HG03095 (cell line): ENCODE measurements at regions not wholly inside any gene's neighbourhood (a gene's known extent, or its start where the extent isn't known, plus 50 kb on each side); places are given as distances from the start of the nearest gene placed in this dataset.

ENCODE experiments used
- ATAC-seq: cut with Tn5 transposase; IDR thresholded peaks from one replicate; pipeline ENCODE4 v1.9.1; 2021; ENCODE audit warnings: moderate library complexity; ENCODE audit not compliant: unreplicated experiment

DNA sequence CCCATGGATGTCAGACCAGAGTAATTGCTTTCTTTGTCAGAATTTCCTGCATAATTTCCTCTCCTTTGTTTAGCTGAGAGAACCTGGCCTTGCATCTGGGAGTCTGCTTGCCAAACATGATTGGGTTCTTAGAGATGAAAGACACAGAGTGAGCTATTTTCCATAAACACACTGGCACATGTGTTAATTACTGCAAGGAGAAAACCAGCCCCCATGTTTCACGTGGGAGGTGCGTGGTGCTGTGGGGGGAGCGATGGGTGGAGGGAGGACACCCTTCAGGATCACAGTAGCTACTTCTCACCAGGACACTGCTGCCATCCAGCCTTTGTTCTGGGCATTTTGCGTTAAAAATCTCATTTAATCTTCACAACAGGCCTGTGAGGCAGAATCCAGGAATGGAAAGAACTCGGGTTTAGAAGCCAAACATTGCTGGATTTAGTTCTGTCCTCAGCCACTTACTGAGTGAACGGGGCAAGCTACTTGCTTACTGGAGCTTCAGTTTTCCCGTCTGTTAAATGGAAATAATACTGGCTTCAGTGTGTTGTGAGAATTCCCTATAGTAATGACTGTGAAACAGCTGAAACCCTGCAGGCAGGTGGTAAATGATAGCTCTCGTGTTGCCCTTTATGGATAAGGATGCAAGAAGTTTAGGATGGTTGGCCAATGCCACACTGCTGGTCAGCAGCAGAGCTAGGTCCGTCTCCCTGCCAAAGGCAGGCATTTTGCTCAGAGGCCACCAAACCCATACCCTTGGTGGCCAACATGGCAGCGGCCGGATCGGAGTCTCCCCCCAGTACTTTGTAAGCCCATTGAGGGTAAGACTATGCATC, 100.1 kb upstream of the ASAP2 start:
- ATAC-seq = no peak

DNA sequence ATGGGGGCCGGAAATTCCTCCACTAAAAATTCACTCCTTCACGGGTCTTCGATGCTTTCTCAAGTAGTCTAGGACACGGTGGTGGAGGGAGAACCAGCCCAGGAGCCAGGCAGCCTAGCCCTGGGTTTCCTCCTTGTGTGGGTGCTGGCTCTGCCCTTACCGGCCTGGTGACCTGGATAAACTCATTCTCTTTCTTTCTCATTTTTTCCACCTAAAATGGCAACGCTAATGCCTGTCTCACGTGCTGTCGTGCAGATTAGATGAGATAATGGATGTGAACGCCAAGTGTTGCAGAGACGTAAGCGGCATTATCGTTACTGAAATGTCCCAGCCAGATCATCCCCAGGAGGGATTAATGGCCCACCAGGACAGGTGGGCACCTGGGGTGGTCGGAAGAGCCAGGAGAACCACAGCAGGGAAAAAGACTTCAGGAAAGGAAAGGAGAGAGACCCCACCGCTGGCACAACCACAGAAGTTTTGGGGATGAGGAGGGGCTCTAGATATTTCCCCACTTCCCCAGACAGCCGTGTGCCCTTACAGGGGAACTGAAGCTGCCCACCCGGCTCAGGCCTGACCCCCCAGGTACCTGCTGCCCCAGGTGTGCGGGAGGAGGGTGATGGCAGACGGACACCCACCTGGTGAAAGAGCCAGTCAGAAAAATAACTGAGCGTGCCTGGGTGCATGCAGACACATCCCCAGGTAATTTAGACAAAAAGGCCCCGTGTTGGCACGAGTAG, 100.8 kb upstream of the ASAP2 start:
- no peak for ATAC-seq

DNA sequence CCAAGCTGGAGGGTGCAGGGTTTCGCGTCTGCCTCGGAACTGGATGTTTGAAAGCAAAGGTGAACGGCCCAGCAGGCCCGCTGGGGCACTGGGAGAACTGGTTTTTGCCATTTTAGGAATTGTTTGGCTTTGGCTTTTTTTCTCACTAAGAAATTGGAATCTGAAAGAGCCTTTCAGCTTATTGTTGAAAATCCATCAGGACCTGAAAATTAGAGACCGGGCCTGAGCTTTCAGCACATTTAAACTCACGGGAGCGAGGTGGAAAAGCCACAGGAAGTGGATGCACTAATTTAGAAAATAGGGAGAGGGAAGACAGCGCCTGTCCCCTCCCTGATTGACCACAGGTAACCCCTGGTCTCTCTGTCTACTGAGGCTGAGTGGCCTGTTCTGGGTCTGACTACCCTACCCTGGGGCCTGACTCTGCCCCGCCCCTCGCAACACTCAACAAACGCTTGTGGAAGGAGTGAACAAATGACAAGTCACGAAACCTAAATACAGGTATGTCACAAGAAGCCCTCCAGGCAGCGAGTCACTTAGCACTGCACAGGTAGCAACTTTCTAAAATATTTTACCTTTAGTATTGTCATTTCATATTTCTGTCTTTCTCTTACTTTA, 100.3 kb upstream of the MBOAT2 start:
- ATAC-seq = no peak

DNA sequence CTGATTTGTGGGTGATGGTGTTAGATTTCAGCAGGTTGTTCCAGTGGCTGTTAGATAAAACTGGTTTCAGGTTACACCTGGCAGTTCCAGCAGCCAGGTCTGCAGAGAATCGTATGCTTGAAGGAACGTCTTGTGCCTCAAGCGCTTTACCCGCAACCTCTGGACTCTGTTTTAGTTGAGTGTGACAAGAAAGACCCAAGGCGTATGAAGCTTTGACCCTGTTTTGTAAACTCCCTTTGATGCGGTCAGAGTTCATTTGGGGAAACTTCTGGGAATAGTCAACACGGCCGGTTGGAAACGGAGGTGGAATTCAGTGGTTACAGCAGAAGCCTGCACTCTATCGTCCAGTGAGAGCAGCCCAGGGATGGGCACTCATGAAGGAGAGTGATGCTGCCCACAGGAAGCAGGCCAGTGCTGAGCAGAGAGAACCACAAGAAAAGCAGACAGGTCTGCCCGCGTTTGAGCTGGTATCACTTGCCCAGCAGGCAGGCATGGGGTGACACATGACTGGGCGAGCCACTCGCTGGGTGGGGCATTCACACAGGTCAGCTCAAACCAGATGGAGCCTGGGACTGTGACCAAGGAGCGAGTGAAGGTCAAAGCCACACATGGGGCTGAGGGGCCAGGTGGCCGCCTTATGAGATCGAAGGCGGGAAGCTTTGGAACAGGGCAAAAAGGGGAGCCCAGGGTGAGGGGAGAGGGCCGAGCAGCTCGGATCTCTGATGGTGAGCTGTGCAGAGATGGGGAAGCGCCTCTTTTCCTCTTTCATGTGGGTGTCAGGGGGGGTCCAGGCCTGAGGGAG, 99.6 kb upstream of the MBOAT2 start:
- ATAC-seq = no peak

DNA sequence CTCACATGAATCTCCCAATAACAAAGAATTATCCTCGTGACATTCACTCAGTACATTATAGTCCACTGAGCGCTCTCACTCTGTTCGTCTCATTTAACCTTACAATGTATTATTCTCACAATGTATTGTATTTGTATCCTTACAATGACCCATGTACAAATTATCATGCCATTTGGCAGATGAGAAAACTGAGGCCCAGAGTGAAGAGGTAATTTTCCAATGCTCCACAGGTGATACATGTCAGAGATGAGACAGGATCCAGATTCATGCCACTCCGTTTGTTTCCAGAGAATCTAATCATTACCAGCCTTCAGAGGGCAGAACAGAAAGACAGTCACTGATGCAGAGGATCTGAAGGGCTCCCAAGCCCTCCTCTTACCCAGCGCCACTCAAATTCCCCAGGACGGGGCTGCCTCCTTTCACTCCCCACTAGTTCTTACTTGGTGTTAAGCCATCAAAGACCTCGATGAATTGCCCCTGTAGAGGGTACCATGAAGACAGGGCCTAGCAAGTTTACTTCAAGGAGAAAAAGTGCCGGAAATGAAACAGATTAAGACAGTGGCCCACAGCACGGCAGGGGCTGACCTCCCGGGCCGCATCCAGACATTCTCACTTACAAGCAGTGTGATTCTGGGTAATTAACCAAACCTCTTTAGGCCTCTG, 98.4 kb upstream of the MBOAT2 start:
- ATAC-seq = no peak

DNA sequence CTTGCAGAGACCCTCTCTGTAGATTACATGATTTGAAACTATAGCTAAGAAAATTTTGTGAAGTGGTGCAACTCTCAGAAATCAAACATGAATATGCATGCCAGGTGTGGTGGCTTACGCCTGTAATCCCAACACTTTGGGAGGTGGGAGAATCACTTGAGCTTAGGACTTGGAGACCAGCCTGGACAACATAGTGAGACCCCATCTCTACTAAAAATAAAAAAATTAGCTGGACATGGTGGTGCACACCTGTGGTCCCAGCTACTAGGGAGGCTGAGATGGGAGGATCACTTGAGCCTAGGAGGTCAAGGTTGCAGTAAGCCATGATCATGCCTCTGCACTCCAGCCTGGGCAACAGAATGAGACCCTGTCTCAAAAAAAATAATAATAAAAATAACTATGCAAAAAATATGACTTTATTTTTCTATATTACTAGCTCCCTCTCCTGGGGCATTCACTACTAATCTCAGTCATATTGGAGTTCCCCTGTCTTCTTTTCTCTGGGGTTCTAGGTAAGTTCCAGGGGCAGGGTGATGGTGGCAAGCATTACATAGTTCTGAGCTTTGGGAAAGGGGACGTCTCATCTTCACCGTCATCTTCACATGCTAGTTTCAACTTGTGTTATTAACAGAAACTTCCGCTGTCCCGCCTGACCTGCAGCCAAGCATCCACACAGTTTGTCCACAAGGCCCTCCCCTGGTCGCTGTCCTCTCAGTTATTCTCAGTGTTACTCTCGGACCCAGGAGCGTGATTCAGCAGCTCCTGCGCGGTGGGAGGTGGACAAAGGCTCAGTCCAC, 96.8 kb upstream of the MBOAT2 start:
- peak; percentile 52 for ATAC-seq

DNA sequence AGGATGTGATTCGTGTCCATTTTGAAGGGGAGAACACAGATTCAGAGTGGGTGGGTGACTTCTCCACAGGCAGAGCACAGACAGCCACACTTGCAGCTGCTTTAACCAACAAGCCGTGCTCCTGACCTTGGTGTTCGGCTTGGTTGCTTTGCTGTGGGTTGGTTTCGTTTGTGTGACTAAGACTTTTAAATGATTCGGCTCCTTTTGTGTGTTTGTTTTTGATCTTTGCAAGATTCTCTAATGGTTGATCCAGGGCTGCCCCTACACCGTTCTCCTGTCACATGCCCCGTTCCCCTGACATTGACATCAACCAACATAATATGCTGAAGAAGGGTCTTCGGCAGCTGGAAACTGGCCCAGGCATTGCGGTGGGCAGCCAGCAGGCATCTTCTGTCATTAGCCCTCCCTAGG, 95.9 kb upstream of the MBOAT2 start:
- ATAC-seq = peak; percentile 77

DNA sequence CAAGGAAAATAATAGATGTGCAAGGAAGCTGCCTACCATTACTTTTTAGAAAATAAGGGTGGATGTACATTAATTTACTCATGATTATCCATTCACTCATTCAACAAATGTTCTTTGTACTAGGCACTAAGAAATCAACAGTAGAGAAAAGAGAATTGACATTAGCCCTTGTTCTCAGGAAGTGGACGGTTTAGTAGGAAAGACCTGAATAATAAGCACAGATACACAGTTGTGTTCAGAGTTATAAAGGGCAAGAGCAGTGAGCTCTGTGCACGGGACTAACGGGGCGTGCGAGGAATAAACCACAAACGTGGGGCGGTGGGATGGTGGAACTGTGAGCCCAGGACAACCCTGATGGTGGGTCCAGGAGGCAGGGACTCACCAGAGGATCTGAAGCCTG, 94.4 kb upstream of the MBOAT2 start:
- no peak for ATAC-seq

DNA sequence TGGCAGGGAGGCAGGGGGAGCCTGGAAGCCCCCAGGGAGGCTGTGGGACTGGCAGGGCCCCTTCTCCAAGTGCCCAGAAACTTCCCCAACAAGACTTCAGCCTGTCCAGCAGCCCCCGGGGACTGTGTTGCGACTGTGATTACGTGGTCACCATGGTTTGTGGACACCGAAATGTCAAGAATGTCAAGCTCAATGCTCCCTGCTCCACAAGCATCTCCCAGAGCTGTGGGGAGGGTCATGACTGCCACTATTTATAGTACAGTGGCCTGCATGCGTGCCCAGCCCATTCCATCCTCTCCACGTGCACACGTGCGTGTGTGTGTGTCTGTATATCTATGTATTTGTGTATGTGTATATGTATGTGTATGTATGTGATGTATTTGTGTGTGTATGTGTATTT, 93.8 kb upstream of the MBOAT2 start:
- ATAC-seq = no peak

DNA sequence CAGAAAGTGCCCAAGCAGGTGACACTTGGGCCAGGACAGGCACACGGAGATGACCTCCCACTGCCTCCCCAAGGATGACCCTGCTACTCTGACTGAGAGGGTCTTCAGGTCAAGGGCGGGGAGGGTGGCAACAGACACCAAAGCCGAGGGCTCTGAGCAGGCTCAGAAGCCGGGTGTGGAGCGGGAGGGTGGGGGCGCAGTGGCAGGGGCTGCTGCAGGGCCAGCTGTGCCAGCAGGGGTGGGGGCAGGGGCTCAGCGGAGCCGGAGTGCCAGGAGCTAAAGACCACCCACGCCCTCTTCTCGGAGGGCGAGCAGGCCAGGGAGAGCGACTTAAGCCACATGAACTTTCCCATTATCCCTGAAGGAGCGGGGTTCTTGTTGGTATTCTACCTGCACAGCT, 93.3 kb upstream of the MBOAT2 start:
- ATAC-seq = no peak

DNA sequence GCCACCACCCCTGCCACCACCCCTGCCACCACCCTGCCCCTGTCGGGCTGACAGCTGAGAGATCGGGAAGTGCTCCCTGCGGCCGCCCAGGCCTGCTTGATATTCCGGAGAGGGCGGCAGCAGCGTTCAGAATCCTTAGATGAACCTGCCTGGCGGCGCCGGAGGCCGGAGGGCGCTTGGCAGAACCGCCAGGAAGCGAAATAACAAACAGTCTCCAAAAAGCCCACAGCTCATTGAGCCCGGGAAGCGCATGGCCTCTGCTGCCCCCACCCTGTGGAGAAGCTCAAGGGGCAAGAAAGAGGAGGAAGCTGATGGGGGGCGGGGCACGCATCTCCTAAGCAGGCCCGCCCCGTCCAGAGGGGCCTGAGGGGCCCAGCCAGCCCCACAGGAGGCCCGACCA, 92.2 kb upstream of the MBOAT2 start:
- no peak for ATAC-seq

DNA sequence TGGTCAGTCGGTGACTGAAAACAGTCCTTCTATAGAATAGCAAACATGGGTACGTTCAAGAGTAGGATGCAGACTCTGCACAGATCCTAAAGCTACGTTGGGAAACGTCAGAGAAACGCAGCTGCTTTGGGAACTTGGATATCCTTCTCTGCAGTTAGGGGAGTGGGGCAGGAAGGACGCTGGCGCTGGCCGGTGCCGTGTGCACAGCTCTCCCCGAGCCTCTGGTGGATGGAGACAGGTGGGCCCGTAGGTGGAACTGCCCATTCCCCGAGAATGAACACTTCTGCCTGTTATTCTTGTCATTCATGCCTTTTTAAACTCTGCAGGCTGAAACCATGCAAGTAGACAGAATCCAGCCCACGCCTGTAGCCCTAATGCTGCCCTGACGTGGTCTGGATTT, 91.7 kb upstream of the MBOAT2 start:
- ATAC-seq = no peak

DNA sequence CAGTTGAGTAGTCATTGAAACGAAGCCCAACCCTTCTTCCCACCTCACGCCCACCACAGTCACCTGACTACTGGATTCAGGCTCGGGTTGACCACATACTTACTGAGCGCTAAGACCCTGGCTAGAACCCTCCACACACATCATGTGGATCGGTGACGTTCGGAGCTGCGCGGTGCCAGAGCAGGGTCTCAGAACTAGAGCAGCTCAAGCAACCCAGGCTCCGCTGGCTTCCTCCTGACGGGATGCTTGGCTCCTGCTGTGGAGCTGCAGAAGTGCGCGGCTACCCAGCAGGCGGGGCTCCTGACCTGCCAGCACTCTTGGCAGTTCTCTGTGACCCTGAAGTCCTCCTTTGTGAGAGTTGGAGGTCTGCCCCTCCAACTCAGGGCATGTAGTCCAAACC, 90.6 kb upstream of the MBOAT2 start:
- no peak for ATAC-seq

DNA sequence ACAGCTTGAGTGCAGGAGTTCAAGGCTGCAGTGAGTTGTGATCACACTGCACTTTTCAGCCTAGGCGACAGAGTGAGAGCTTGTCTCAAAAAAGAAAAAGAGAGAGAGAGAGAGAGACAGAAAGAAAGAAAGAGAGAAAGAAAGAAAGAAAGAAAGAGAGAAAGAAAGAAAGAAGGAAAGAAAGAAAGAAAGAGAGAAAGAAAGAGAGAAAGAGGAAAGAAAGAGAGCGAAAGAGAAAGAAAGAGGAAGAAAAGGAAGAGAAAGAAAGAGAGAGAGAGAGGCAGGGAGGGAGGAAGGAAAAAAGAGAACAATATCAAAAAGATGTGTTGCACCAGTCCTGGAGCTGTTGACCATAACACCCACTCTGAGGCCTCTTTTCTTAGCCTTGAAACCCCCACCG, 89.8 kb upstream of the MBOAT2 start:
- no peak for ATAC-seq

DNA sequence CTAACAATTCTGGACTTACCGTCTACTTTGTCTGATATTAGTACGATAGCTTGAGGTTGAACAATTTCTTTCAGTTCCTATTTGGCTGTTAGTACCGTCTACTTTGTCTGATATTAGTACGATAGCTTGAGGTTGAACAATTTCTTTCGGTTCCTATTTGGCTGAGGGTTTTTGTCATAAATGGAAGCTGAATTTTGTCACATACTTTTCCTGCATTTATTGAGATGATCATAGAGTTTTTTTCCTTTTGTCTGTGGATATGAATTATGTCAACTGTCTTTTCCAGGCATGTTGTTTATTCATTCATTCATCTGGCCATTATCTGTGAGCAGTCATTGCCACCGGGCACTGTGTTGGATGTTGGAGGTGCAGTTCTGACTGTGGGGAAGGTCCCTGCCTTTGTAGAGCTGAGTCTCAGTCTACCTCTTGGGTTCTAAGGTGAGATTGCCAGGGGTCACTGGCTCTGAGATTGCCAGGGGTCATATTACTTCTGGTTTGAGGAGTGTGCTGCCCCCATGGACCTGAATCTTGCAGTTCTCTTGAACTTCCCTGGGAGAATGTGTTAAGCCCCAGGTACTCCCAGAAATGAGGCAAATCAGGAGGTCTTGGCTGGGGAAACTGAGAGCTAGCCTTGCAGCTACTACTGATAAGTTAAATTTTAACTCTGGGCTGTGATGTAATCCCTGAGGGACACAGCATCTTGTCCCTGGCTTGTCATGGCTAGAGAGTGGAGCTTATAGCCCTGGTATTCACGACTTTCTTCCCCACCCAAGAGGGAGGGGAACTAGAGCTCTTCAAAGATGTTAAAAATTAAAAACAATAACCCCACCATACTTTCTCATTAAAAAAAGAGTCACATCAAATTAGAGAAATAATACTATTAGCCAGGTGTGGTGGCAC, 89.1 kb upstream of the MBOAT2 start:
- ATAC-seq = peak; percentile 88

DNA sequence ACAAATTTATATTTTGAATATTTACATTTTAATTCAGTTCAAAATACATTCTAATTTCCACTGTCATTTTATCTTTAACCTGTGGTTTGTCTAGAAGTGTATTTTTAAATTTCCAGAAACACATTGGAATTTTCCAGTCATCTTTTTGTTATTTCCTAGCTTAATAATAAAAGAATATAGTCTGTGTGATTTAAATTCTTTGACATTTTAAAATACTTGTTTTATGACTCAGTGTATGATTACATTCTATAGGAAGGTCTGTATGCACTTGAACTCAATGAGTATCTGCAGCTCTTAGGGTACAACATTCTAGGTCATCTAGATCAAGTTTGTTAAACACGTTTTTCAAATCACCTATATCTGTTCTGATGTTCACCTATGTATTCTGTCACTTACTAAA, 88.3 kb upstream of the MBOAT2 start:
- no peak for ATAC-seq

DNA sequence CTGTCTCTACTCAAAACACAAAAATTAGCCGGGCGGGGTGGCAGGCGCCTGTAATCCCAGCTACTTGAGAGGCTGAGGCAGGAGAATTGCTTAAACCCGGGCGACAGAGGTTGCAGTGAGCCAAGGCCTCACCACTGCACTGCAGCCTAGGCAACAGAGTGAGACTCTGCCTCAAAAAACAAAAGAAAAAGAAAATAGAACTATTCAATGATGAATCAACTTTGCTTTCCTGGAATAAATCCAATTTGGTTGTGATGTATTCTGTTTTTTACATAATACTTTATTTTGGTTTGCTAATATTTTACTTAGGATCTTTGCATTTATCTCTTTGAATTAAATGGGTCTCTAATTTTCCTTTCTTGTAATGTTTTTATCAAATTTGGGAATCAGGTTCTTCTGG, 86.3 kb upstream of the MBOAT2 start:
- no peak for ATAC-seq

DNA sequence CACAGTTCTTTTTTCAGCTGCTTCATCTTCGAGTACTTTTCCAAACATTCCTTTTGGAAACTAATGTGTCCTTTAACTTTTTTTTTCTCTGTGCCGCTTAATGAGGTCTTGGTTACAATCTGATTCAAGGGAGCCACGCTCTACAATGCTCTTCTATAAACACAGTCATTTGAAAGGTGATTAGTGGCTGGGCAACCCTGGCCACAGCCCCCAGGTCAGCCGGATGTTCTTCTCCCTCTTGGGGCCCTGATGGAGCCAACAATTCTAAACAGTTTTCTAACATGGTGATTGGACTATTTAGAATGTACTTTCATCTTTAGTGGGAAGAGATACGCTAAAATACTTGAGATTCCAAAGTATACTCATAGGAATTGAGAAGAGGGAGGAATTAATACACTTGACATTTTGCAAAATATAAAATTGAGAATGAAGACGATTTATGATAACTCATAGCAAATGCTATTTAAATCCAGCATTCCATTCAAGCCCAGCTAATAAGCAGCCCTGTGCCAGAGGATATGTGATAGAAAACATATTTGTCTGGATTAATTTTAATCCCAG, 83.7 kb upstream of the MBOAT2 start:
- no peak for ATAC-seq

DNA sequence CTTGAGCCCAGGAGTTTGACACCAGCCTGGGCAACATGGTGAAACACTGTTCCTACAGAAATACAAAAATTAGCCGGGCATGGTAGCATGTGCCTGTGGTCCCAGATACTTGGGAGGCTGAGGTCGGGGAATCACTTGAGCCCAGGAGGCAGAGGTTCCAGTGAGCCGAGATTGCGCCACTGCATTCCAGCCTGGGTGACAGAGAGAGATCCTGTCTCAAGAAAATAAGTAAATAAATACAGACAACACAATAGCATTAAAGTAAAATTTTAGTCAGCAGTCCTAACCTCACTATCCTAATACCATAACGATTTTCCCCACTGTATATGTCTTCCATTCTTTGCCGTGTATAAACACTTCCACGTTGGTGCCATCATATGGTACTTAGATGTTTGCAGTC, 83.0 kb upstream of the MBOAT2 start:
- ATAC-seq = no peak
